D721Med (cell line): ENCODE measurements at regions not wholly inside any gene's neighbourhood (a gene's known extent, or its start where the extent isn't known, plus 50 kb on each side); places are given as distances from the start of the nearest gene placed in this dataset.
"Not testable (repeated sequence)": the region's sequence is repeated elsewhere in the genome, so short reads cannot be mapped to it uniquely, and the experiment has no call there.

Experiments
- DNase-seq: peaks from one replicate; pipeline ENCODE4 v3.0.0; 2011; ENCODE audit warnings: low spot score; ENCODE audit not compliant: insufficient read length
- FAIRE-seq: peaks from 2 replicates; lab custom pipeline; 2011; peaks lifted over from hg19 to GRCh38; lab: Jason Lieb, UNC
- CTCF ChIP-seq: IDR thresholded peaks from 2 replicates; pipeline ENCODE4 v1.5.1; 2012; ENCODE audit warnings: mild to moderate bottlenecking, control low read depth; ENCODE audit not compliant: insufficient read depth; ENCODE audit errors: missing control alignments

GRCh38 chr2:187180529-187180928 is 267.5 kb downstream of the CALCRL start:
- no peak for TF ChIP-seq CTCF
- DNase-seq (no peak), FAIRE-seq (no peak)

GRCh38 chr2:187178876-187179275 is 269.2 kb downstream of the CALCRL start:
- not testable (repeated sequence) for FAIRE-seq

GRCh38 chr2:187177253-187177652 is 270.8 kb downstream of the CALCRL start:
- no peak for TF ChIP-seq CTCF
- FAIRE-seq (no peak), DNase-seq (no peak)

More at GRCh38 chr2:187178876-187179275, 269.2 kb downstream of the CALCRL start:
- DNase-seq: not testable (repeated sequence)

- FAIRE-seq (no peak), DNase-seq (no peak)
- no peak for TF ChIP-seq CTCF
Observed at GRCh38 chr2:187174582-187174981, 273.5 kb downstream of the CALCRL start.

GRCh38 chr2:187171318-187171717 is 276.7 kb downstream of the CALCRL start:
- no peak for DNase-seq
- FAIRE-seq: no peak
- no peak for TF ChIP-seq CTCF

- no peak for TF ChIP-seq CTCF
- DNase-seq: no peak
- FAIRE-seq: no peak
Observed at GRCh38 chr2:187169864-187170263, 278.2 kb downstream of the CALCRL start.

GRCh38 chr2:187168720-187169713 is 279.0 kb downstream of the CALCRL start:
- no peak for DNase-seq
- FAIRE-seq: no peak
- TF ChIP-seq CTCF: no peak
